CD8-positive, alpha-beta memory T cell (primary cell): ENCODE measurements at regions not wholly inside any gene's neighbourhood (a gene's known extent, or its start where the extent isn't known, plus 50 kb on each side); places are given as distances from the start of the nearest gene placed in this dataset.

Source experiments
- CTCF ChIA-PET: fragments of 350-600 bp; sonication (Branson Sonifier 250); formaldehyde crosslinking; loops from one replicate; lab custom pipeline; 2021; ENCODE audit warnings: antibody characterized with exemption; lab: Charles Lee
- POLR2A ChIA-PET: fragments of 350-600 bp; sonication (Branson Sonifier 250); formaldehyde crosslinking; loops from one replicate; lab custom pipeline; 2021; ENCODE audit warnings: antibody characterized with exemption; lab: Charles Lee
- DNase-seq, 5 donors: peaks; one replicate each; pipeline versions ENCODE4 v3.0.0 to v3.0.0-alpha.2; 2020 to 2022; ENCODE audit warnings: mixed read lengths in 1 of 5
- H3K27ac ChIP-seq: one replicate; pipeline ENCODE4 v1.7.0; 2013; ENCODE audit warnings: low read depth, mild to moderate bottlenecking, low read length, moderate library complexity
- H3K27me3 ChIP-seq: 2 replicates; pipeline ENCODE4 v1.7.0; 2013; ENCODE audit warnings: low read length, mild to moderate bottlenecking; ENCODE audit not compliant: insufficient read depth, poor library complexity, severe bottlenecking
- H3K36me3 ChIP-seq: 2 replicates; pipeline ENCODE4 v1.7.0; 2013; ENCODE audit warnings: mild to moderate bottlenecking, low read length, moderate library complexity; ENCODE audit not compliant: insufficient read depth
- H3K4me1 ChIP-seq: 2 replicates; pipeline ENCODE4 v1.7.0; 2013; ENCODE audit warnings: mild to moderate bottlenecking, low read length, moderate library complexity; ENCODE audit not compliant: insufficient read depth
- H3K4me3 ChIP-seq: 2 replicates; pipeline ENCODE4 v1.7.0; 2013; ENCODE audit warnings: mild to moderate bottlenecking, low read length
- H3K9me3 ChIP-seq: 2 replicates; pipeline ENCODE4 v1.7.0; 2013; ENCODE audit warnings: mild to moderate bottlenecking, low read length
- H3K27ac Mint-ChIP-seq, 8 donors: one replicate each; pipeline ENCODE4 v1.8.0; 2020 to 2021; ENCODE audit warnings: mixed read lengths in 8 of 8, mild to moderate bottlenecking in 6 of 8, inconsistent platforms in 3 of 8, moderate library complexity in 3 of 8
- H3K27me3 Mint-ChIP-seq, 2 donors: one replicate each; pipeline ENCODE4 v1.8.0; 2020 to 2021; ENCODE audit warnings: mixed read lengths in 2 of 2, mild to moderate bottlenecking in 1 of 2, moderate library complexity in 1 of 2
- H3K36me3 Mint-ChIP-seq, 3 donors: one replicate each; pipeline ENCODE4 v1.8.0; 2020 to 2021; ENCODE audit warnings: mixed read lengths in 3 of 3, inconsistent platforms in 1 of 3, mild to moderate bottlenecking in 1 of 3
- H3K4me1 Mint-ChIP-seq, 3 donors: one replicate each; pipeline ENCODE4 v1.8.0; 2020 to 2021; ENCODE audit warnings: mixed read lengths in 3 of 3, inconsistent platforms in 1 of 3, mild to moderate bottlenecking in 1 of 3
- H3K4me3 Mint-ChIP-seq, 7 donors: one replicate each; pipeline ENCODE4 v1.8.0; 2020 to 2021; ENCODE audit warnings: mixed read lengths in 7 of 7, mild to moderate bottlenecking in 6 of 7, moderate library complexity in 4 of 7, inconsistent platforms in 2 of 7
- H3K9me3 Mint-ChIP-seq, 5 donors: one replicate each; pipeline ENCODE4 v1.8.0; 2020 to 2022; ENCODE audit warnings: mixed read lengths in 5 of 5, mild to moderate bottlenecking in 3 of 5, moderate library complexity in 2 of 5, inconsistent platforms in 1 of 5

- Histone ChIP-seq H3K36me3 (no peaks in the 10 kb centered on the region), H3K4me3 (no peak overlapping the region), H3K27ac (no peak overlapping the region), H3K9me3 (no peaks in the 10 kb centered on the region), H3K27me3 (no peaks in the 10 kb centered on the region), H3K4me1 (no peaks in the 10 kb centered on the region)
- DNase-seq = no peak
- POLR2A ChIA-PET = no interaction called here
- CTCF ChIA-PET = no interaction called here
- H3K4me3 Mint-ChIP-seq = no peak overlapping the region
- no peaks in the 10 kb centered on the region for H3K36me3 Mint-ChIP-seq
- H3K27ac Mint-ChIP-seq = no peak overlapping the region
- H3K4me1 Mint-ChIP-seq = no peaks in the 10 kb centered on the region
- no peaks in the 10 kb centered on the region for H3K27me3 Mint-ChIP-seq
- peaks cover 0 to 19% (median 7%) of the 10 kb centered on the region in 5 donors for H3K9me3 Mint-ChIP-seq
These were observed 1211.1 kb upstream of the PCDH20 start for GRCh38 chr13:62626771-62627170.

DNA sequence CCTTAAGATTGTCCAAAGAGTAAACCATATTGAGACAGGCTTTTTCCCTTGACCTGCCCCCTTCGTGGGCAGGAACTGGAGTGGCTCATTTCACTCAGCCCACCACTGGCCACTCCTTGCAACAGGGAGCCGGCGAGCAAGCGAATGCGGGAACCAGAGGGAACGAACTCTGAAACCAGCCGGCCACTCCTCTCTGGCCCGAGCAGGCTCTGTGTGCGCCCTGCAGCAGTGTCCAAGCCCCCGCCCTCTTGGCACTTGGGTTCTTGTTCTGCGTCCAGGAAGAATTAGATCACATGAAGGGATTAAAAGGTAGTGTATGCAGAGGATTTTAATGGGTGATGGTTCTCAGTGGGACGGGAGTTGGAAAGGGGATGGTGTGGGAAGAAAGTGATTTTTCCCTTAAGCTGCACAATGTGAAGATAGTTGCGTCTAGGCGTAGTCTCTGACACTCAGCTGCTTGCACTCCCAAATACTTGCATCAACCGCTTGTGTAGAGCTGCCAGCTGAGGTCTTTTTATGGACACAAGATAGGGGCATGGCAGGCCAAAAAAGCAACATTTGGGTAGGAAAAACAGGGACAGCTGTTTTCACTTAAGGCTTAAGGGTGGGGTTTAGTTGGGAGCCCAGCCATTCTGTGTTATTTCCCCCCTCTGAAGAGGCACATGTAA is 1209.7 kb upstream of the PCDH20 start:
- Mint-ChIP-seq H3K27me3 (no peaks in the 10 kb centered on the region), H3K4me1 (no peaks in the 10 kb centered on the region), H3K4me3 (no peak overlapping the region), H3K27ac (no peak overlapping the region), H3K9me3 (peaks cover 0 to 24% (median 14%) of the 10 kb centered on the region in 5 donors), H3K36me3 (no peaks in the 10 kb centered on the region)
- H3K4me3 ChIP-seq = no peak overlapping the region
- H3K4me1 ChIP-seq = no peaks in the 10 kb centered on the region
- no peaks in the 10 kb centered on the region for H3K36me3 ChIP-seq
- H3K9me3 ChIP-seq = no peaks in the 10 kb centered on the region
- H3K27me3 ChIP-seq = no peaks in the 10 kb centered on the region
- ChIA-PET CTCF (no interaction called here), POLR2A (no interaction called here)
- DNase-seq = no peak
- no peak overlapping the region for H3K27ac ChIP-seq

GRCh38 chr13:62613819-62614218 is 1198.2 kb upstream of the PCDH20 start:
- no peak for DNase-seq
- POLR2A ChIA-PET = no interaction called here
- no peaks in the 10 kb centered on the region for H3K4me1 Mint-ChIP-seq
- Histone ChIP-seq H3K4me1 (no peaks in the 10 kb centered on the region), H3K27ac (no peak overlapping the region), H3K9me3 (no peaks in the 10 kb centered on the region), H3K36me3 (no peaks in the 10 kb centered on the region), H3K4me3 (no peak overlapping the region), H3K27me3 (no peaks in the 10 kb centered on the region)
- H3K9me3 Mint-ChIP-seq = peaks cover 2 to 25% (median 10%) of the 10 kb centered on the region in 5 donors
- H3K36me3 Mint-ChIP-seq = no peaks in the 10 kb centered on the region
- CTCF ChIA-PET = no interaction called here
- H3K27ac Mint-ChIP-seq = no peak overlapping the region
- H3K4me3 Mint-ChIP-seq = no peak overlapping the region
- H3K27me3 Mint-ChIP-seq = no peaks in the 10 kb centered on the region

- Mint-ChIP-seq H3K9me3 (peaks cover 6 to 34% (median 10%) of the 10 kb centered on the region in 5 donors), H3K36me3 (no peaks in the 10 kb centered on the region), H3K4me3 (no peak overlapping the region), H3K27me3 (no peaks in the 10 kb centered on the region), H3K27ac (no peak overlapping the region), H3K4me1 (no peaks in the 10 kb centered on the region)
- Histone ChIP-seq H3K4me3 (no peak overlapping the region), H3K27me3 (no peaks in the 10 kb centered on the region), H3K36me3 (no peaks in the 10 kb centered on the region), H3K9me3 (no peaks in the 10 kb centered on the region), H3K4me1 (no peaks in the 10 kb centered on the region), H3K27ac (no peak overlapping the region)
- no peak for DNase-seq
- ChIA-PET POLR2A (no interaction called here), CTCF (no interaction called here)
These were observed 1195.7 kb upstream of the PCDH20 start for GRCh38 chr13:62611343-62611742.

DNA sequence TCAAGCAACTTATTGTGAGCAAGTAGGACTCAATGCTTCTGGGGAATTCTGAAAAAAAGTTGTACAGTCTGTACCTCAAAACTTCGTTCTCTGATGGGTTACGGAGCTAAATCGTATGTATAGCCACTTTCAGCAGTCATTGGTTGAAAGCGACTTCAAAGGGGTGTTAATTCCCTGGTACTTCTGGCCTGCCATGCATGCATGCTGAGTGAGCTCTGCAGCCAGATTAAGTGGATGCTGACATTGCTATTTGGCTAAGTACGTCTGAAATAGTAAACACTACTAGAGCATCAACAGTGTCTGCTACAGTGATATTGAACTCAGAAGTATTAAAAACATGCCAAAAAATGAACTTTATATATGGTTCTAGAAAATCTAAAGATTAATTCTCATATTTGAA is 1183.1 kb upstream of the PCDH20 start:
- Histone ChIP-seq H3K4me1 (no peaks in the 10 kb centered on the region), H3K36me3 (no peaks in the 10 kb centered on the region), H3K27me3 (no peaks in the 10 kb centered on the region), H3K9me3 (no peaks in the 10 kb centered on the region), H3K27ac (no peak overlapping the region), H3K4me3 (no peak overlapping the region)
- Mint-ChIP-seq H3K36me3 (no peaks in the 10 kb centered on the region), H3K27me3 (no peaks in the 10 kb centered on the region), H3K4me1 (no peaks in the 10 kb centered on the region), H3K27ac (no peak overlapping the region), H3K4me3 (no peak overlapping the region), H3K9me3 (peaks cover 6 to 33% (median 12%) of the 10 kb centered on the region in 5 donors)
- no peak for DNase-seq
- ChIA-PET POLR2A (no interaction called here), CTCF (no interaction called here)

- Mint-ChIP-seq H3K9me3 (peaks cover 8 to 38% (median 11%) of the 10 kb centered on the region in 5 donors), H3K27ac (no peak overlapping the region), H3K27me3 (no peaks in the 10 kb centered on the region), H3K36me3 (no peaks in the 10 kb centered on the region), H3K4me1 (no peaks in the 10 kb centered on the region), H3K4me3 (no peak overlapping the region)
- Histone ChIP-seq H3K36me3 (no peaks in the 10 kb centered on the region), H3K4me3 (no peak overlapping the region), H3K27ac (no peak overlapping the region), H3K27me3 (no peaks in the 10 kb centered on the region), H3K4me1 (no peaks in the 10 kb centered on the region), H3K9me3 (no peaks in the 10 kb centered on the region)
- CTCF ChIA-PET = no interaction called here
- POLR2A ChIA-PET = no interaction called here
- no peak for DNase-seq
These were observed 1180.3 kb upstream of the PCDH20 start for GRCh38 chr13:62595976-62596375.

GRCh38 chr13:62593804-62594203 is 1178.2 kb upstream of the PCDH20 start:
- Histone ChIP-seq H3K4me3 (no peak overlapping the region), H3K27me3 (no peaks in the 10 kb centered on the region), H3K9me3 (no peaks in the 10 kb centered on the region), H3K27ac (no peak overlapping the region), H3K4me1 (no peaks in the 10 kb centered on the region), H3K36me3 (no peaks in the 10 kb centered on the region)
- no peaks in the 10 kb centered on the region for H3K36me3 Mint-ChIP-seq
- H3K27me3 Mint-ChIP-seq = no peaks in the 10 kb centered on the region
- no peaks in the 10 kb centered on the region for H3K4me1 Mint-ChIP-seq
- DNase-seq = no peak
- no peak overlapping the region for H3K4me3 Mint-ChIP-seq
- H3K27ac Mint-ChIP-seq = no peak overlapping the region
- POLR2A ChIA-PET = no interaction called here
- CTCF ChIA-PET = no interaction called here
- peaks cover 7 to 39% (median 16%) of the 10 kb centered on the region in 5 donors for H3K9me3 Mint-ChIP-seq

GRCh38 chr13:62583466-62583865 is 1167.8 kb upstream of the PCDH20 start:
- H3K36me3 Mint-ChIP-seq = no peaks in the 10 kb centered on the region
- Histone ChIP-seq H3K27me3 (no peaks in the 10 kb centered on the region), H3K27ac (no peak overlapping the region), H3K4me1 (no peaks in the 10 kb centered on the region), H3K36me3 (no peaks in the 10 kb centered on the region), H3K9me3 (no peaks in the 10 kb centered on the region), H3K4me3 (no peak overlapping the region)
- no peaks in the 10 kb centered on the region for H3K4me1 Mint-ChIP-seq
- DNase-seq = no peak
- H3K9me3 Mint-ChIP-seq = peaks cover 0 to 12% (median 8%) of the 10 kb centered on the region in 5 donors
- ChIA-PET CTCF (no interaction called here), POLR2A (no interaction called here)
- H3K4me3 Mint-ChIP-seq = no peak overlapping the region
- H3K27ac Mint-ChIP-seq = no peak overlapping the region
- H3K27me3 Mint-ChIP-seq = no peaks in the 10 kb centered on the region
